SJSA1 (cell line): ENCODE measurements at regions not wholly inside any gene's neighbourhood (a gene's known extent, or its start where the extent isn't known, plus 50 kb on each side); places are given as distances from the start of the nearest gene placed in this dataset.

Experiments
- DNase-seq, 2 experiments: peaks; one replicate each; pipeline ENCODE4 v3.0.0-alpha.2; 2015 to 2020; ENCODE audit warnings: low spot score in 2 of 2, low read depth in 1 of 2
- H3K27ac ChIP-seq: fragments of 250-450 bp; sonication (Bioruptor Pico); 2 replicates; pipeline ENCODE4 v1.5.1; 2020; ENCODE audit warnings: mild to moderate bottlenecking, moderate library complexity
- H3K27me3 ChIP-seq: fragments of 250-450 bp; sonication (Bioruptor Pico); replicated peaks from 2 replicates; pipeline ENCODE4 v1.5.1; 2020; ENCODE audit warnings: mild to moderate bottlenecking, moderate library complexity
- H3K36me3 ChIP-seq: fragments of 250-450 bp; sonication (Bioruptor Pico); 2 replicates; pipeline ENCODE4 v1.5.1; 2020; ENCODE audit warnings: mild to moderate bottlenecking
- H3K4me1 ChIP-seq: fragments of 250-450 bp; sonication (Bioruptor Pico); replicated peaks from 2 replicates; pipeline ENCODE4 v1.6.1; 2021; ENCODE audit warnings: mild to moderate bottlenecking
- H3K4me3 ChIP-seq: fragments of 250-450 bp; sonication (Bioruptor Pico); 2 replicates; pipeline ENCODE4 v1.5.1; 2020; ENCODE audit warnings: mild to moderate bottlenecking
- H3K9me3 ChIP-seq: fragments of 250-450 bp; sonication (Bioruptor Pico); replicated peaks from 2 replicates; pipeline ENCODE4 v1.5.1; 2020; ENCODE audit warnings: mild to moderate bottlenecking

GRCh38 chr17:77502626-77503292, 362.0 kb downstream of the SEC14L1 start:
- Histone ChIP-seq H3K4me1 (no peaks in the 10 kb centered on the region), H3K4me3 (no peak overlapping the region), H3K36me3 (peaks cover 22% of the 10 kb centered on the region), H3K27me3 (no peaks in the 10 kb centered on the region), H3K9me3 (no peaks in the 10 kb centered on the region), H3K27ac (no peak overlapping the region)
- DNase-seq: no peak

GRCh38 chr17:77503293-77503655, 362.5 kb downstream of the SEC14L1 start:
- H3K36me3 ChIP-seq: peaks cover 19% of the 10 kb centered on the region
- H3K27ac ChIP-seq: no peak overlapping the region
- no peaks in the 10 kb centered on the region for H3K4me1 ChIP-seq
- H3K27me3 ChIP-seq: no peaks in the 10 kb centered on the region
- H3K4me3 ChIP-seq: no peak overlapping the region
- H3K9me3 ChIP-seq: no peaks in the 10 kb centered on the region
- no peak for DNase-seq

- H3K4me1 ChIP-seq: no peaks in the 10 kb centered on the region
- DNase-seq: no peak
- H3K9me3 ChIP-seq: no peaks in the 10 kb centered on the region
- no peak overlapping the region for H3K27ac ChIP-seq
- no peaks in the 10 kb centered on the region for H3K27me3 ChIP-seq
- H3K4me3 ChIP-seq: no peak overlapping the region
- peaks cover 14% of the 10 kb centered on the region for H3K36me3 ChIP-seq
Measured at GRCh38 chr17:77503916-77504651, 363.3 kb downstream of the SEC14L1 start.

GRCh38 chr17:77504652-77505155, 363.9 kb downstream of the SEC14L1 start:
- Histone ChIP-seq H3K9me3 (0 out of 2 replicates have a peak, but pooled peaks cover 3% of the 10 kb centered on the region), H3K4me3 (no peak overlapping the region), H3K27ac (no peak overlapping the region), H3K4me1 (no peaks in the 10 kb centered on the region; the same call in 1 of the 2 replicates), H3K27me3 (no peaks in the 10 kb centered on the region), H3K36me3 (peaks cover 8% of the 10 kb centered on the region)
- no peak for DNase-seq

- no peak for DNase-seq
- no peaks in the 10 kb centered on the region for H3K27me3 ChIP-seq
- H3K9me3 ChIP-seq: 0 out of 2 replicates have a peak, but pooled peaks cover 3% of the 10 kb centered on the region
- H3K4me1 ChIP-seq: no peaks in the 10 kb centered on the region; the same call in 1 of the 2 replicates
- peaks cover 4% of the 10 kb centered on the region for H3K36me3 ChIP-seq
- no peak overlapping the region for H3K4me3 ChIP-seq
- no peak overlapping the region for H3K27ac ChIP-seq
Measured at GRCh38 chr17:77505181-77505639, 364.4 kb downstream of the SEC14L1 start.

- Histone ChIP-seq H3K4me3 (no peak overlapping the region), H3K9me3 (peaks cover 3% of the 10 kb centered on the region; the same call in 1 of the 2 replicates), H3K27ac (no peak overlapping the region), H3K36me3 (no peaks in the 10 kb centered on the region; the same call in none of the 2 replicates), H3K27me3 (no peaks in the 10 kb centered on the region), H3K4me1 (no peaks in the 10 kb centered on the region; the same call in 1 of the 2 replicates)
- DNase-seq: no peak
Measured at GRCh38 chr17:77506371-77506991, 365.7 kb downstream of the SEC14L1 start.

GRCh38 chr17:77507111-77507885, 366.5 kb downstream of the SEC14L1 start:
- Histone ChIP-seq H3K27me3 (no peaks in the 10 kb centered on the region), H3K4me1 (no peaks in the 10 kb centered on the region; the same call in 1 of the 2 replicates), H3K36me3 (no peaks in the 10 kb centered on the region), H3K4me3 (no peak overlapping the region), H3K9me3 (peaks cover 3% of the 10 kb centered on the region; the same call in 1 of the 2 replicates), H3K27ac (no peak overlapping the region)
- DNase-seq: no peak

- Histone ChIP-seq H3K27ac (no peak overlapping the region), H3K36me3 (no peaks in the 10 kb centered on the region), H3K4me1 (no peaks in the 10 kb centered on the region; the same call in 1 of the 2 replicates), H3K9me3 (peaks cover 3% of the 10 kb centered on the region; the same call in 1 of the 2 replicates), H3K4me3 (no peak overlapping the region), H3K27me3 (no peaks in the 10 kb centered on the region)
- no peak for DNase-seq
Measured at GRCh38 chr17:77508047-77508715, 367.4 kb downstream of the SEC14L1 start.

GRCh38 chr17:77509089-77509488, 368.3 kb downstream of the SEC14L1 start:
- H3K4me3 ChIP-seq: no peak overlapping the region
- H3K36me3 ChIP-seq: no peaks in the 10 kb centered on the region
- DNase-seq: no peak
- no peaks in the 10 kb centered on the region for H3K27me3 ChIP-seq
- H3K27ac ChIP-seq: no peak overlapping the region
- no peaks in the 10 kb centered on the region; the same call in 1 of the 2 replicates for H3K4me1 ChIP-seq
- peaks cover 3% of the 10 kb centered on the region; the same call in 1 of the 2 replicates for H3K9me3 ChIP-seq

GRCh38 chr17:77509599-77509998, 368.8 kb downstream of the SEC14L1 start:
- no peak overlapping the region for H3K27ac ChIP-seq
- H3K36me3 ChIP-seq: no peaks in the 10 kb centered on the region
- no peak overlapping the region for H3K4me3 ChIP-seq
- H3K9me3 ChIP-seq: peaks cover 3% of the 10 kb centered on the region; the same call in 1 of the 2 replicates
- no peaks in the 10 kb centered on the region for H3K27me3 ChIP-seq
- H3K4me1 ChIP-seq: no peaks in the 10 kb centered on the region; the same call in 1 of the 2 replicates
- no peak for DNase-seq

GRCh38 chr17:77510133-77510796, 369.5 kb downstream of the SEC14L1 start:
- DNase-seq: no peak
- H3K9me3 ChIP-seq: peaks cover 3% of the 10 kb centered on the region; the same call in 1 of the 2 replicates
- H3K4me3 ChIP-seq: no peak overlapping the region
- no peaks in the 10 kb centered on the region for H3K36me3 ChIP-seq
- H3K27me3 ChIP-seq: no peaks in the 10 kb centered on the region
- no peaks in the 10 kb centered on the region; the same call in 1 of the 2 replicates for H3K4me1 ChIP-seq
- H3K27ac ChIP-seq: no peak overlapping the region

GRCh38 chr17:77511514-77512061, 370.8 kb downstream of the SEC14L1 start:
- Histone ChIP-seq H3K4me3 (no peak overlapping the region), H3K27me3 (no peaks in the 10 kb centered on the region), H3K4me1 (peaks cover 2% of the 10 kb centered on the region; the same call in 1 of the 2 replicates), H3K9me3 (peaks cover 3% of the 10 kb centered on the region), H3K36me3 (no peaks in the 10 kb centered on the region), H3K27ac (no peak overlapping the region)
- DNase-seq: no peak
